HEK293 (cell line): ENCODE measurements at regions not wholly inside any gene's neighbourhood (a gene's known extent, or its start where the extent isn't known, plus 50 kb on each side); places are given as distances from the start of the nearest gene placed in this dataset.
"Not testable (repeated sequence)": the region's sequence is repeated elsewhere in the genome, so short reads cannot be mapped to it uniquely, and the experiment has no call there.

Experiments
- CTCF ChIP-seq: fragments of 450-650 bp; formaldehyde crosslinking; IDR thresholded peaks from 2 replicates; pipeline ENCODE4 v1.5.1; 2016; ENCODE audit warnings: missing biosample characterization, missing genetic modification characterization
- ELK4 ChIP-seq: IDR thresholded peaks from 2 replicates; pipeline ENCODE4 v1.6.1; 2011; ENCODE audit warnings: mild to moderate bottlenecking, low read depth, low read length, borderline replicate concordance
- GLI4 ChIP-seq: fragments of 450-650 bp; formaldehyde crosslinking; IDR thresholded peaks from 2 replicates; pipeline ENCODE4 v1.5.1; 2016; ENCODE audit warnings: missing biosample characterization, missing genetic modification characterization
- TCF7L2 ChIP-seq: IDR thresholded peaks from 2 replicates; pipeline ENCODE4 v1.6.1; 2011; ENCODE audit warnings: low read depth, mild to moderate bottlenecking, inconsistent platforms, low read length, moderate library complexity, borderline replicate concordance
- ZBTB1 ChIP-seq: fragments of 450-650 bp; formaldehyde crosslinking; IDR thresholded peaks from 2 replicates; pipeline ENCODE4 v1.5.1; 2016; ENCODE audit warnings: missing biosample characterization, missing genetic modification characterization
- ZNF211 ChIP-seq: fragments of 450-650 bp; formaldehyde crosslinking; IDR thresholded peaks from 2 replicates; pipeline ENCODE4 v1.5.1; 2016; ENCODE audit warnings: low read depth, missing biosample characterization, missing genetic modification characterization
- ZNF274 ChIP-seq, 2 experiments: fragments of 200-500 bp in 1 of 2; fragments of 450-650 bp in 1 of 2; sonication (Bioruptor generic) in 1 of 2; formaldehyde crosslinking in 1 of 2; IDR thresholded peaks; 2 replicates each; pipeline versions ENCODE4 v1.5.1 to v1.6.1; 2014 to 2016; ENCODE audit warnings: borderline replicate concordance in 1 of 2, inconsistent platforms in 1 of 2, low read length in 1 of 2, missing biosample characterization in 1 of 2, missing genetic modification characterization in 1 of 2

- not testable (repeated sequence) for TF ChIP-seq CTCF (tag by site-specific recombination); ZNF211 (tag by site-specific recombination); ELK4; ZBTB1 (tag by site-specific recombination); GLI4 (tag by site-specific recombination); ZNF274 (IDR thresholded peaks at IDR 0.05; ENCODE audit: low read length); ZNF274 (tag by site-specific recombination; IDR thresholded peaks at IDR 0.05; ENCODE audit: borderline replicate concordance); TCF7L2
Observed at GRCh38 chrX:63198693-63199092, 152.4 kb downstream of the SPIN4 start.
